ENCODE measurements at regions not wholly inside any gene's neighbourhood (a gene's known extent, or its start where the extent isn't known, plus 50 kb on each side); places are given as distances from the start of the nearest gene placed in this dataset.

- no peak for DNase-seq
Observed at GRCh38 chr9:14427419-14427818, 113.5 kb upstream of the NFIB start.

DNA sequence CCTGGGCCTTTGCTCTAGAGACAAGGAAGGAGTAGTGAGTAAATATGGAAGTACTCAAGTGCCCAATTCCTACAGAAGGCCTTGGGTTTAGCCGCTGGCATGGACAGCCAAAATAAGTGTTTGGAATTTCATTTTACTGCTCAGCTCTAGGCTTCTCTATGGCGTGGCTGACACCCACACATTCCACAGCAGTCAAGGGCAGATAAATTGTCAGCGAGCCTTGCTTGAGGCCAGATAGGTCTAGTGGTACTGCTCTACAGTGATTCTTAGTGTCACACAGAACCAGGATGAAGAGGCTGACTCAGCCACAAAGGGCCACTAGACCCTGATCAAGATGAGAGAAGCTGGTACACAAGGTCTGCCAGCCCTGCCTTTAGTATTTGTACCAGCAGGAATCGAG lies 111.0 kb upstream of the NFIB start:
- DNase-seq: no peak

DNA sequence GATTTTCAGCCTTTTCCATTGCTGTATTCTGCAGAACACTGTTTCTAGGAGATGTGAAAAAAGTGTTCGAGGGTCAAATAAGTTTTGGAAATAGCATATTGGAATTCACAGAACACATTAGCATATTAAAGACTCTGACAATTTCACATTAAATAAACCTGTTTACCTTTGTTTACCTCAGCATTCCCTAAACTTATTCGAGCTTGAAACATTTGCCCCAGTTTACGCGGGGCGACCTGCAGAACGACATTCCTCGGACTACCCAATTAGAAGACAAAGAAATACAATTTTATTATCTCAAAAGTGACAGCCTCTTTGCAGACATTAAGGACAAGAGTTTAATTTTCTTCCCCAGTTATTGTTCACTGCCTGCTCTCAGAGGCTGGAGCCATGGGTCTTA lies 110.3 kb upstream of the NFIB start:
- no peak for DNase-seq

- no peak for DNase-seq
Observed at GRCh38 chr9:14423815-14424261, 109.9 kb upstream of the NFIB start.

GRCh38 chr9:14421291-14421690 lies 107.3 kb upstream of the NFIB start:
- no peak for DNase-seq

GRCh38 chr9:14418941-14419937 lies 105.3 kb upstream of the NFIB start:
- no peak for DNase-seq

- no peak for DNase-seq
Observed at GRCh38 chr9:14418301-14418940, 104.5 kb upstream of the NFIB start.

GRCh38 chr9:14417237-14417636 lies 103.3 kb upstream of the NFIB start:
- DNase-seq: no peak

- DNase-seq: no peak
Observed at GRCh38 chr9:14415947-14416346, 102.0 kb upstream of the NFIB start.

DNA sequence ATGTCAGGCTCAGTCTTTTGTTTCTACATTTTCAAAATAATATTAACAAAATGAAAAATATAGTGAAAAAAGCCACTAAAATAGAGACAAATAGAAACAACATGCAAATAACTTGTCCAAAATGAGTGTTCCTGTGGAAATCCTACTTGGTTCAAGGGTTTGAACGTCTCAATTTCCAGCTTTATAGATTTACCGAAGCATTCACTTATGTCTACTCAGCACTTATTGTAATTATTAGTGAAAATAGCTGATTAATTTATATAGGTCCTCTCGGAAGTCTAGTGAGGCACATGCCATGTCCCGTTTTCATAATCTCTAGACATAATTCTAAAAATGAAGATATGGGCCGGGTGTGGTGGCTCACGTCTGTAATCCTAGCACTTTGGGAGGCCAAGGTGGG lies 99.9 kb upstream of the NFIB start:
- DNase-seq: no peak

GRCh38 chr9:14412775-14413174 lies 98.8 kb upstream of the NFIB start:
- DNase-seq: peak in 1 of 3 experiments; percentile 39

DNA sequence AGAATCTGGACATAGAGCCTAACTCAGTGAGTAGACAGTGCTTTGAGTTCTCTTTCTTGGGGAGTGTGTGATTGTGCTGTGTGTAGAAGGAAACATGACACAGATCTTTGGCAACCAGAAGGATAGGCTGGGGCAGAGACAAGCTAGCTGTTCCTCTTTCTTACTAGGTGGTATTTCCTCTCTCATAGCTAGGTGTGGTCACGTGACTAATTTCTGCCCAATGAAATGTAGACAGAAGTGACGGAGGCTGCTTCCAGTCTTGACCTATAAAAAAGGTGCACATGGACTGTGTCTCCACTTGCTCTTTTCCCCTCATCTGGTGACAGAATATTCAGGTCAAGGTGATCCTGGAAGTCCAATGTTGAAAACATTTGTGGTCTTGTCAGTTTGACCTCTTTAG lies 92.5 kb upstream of the NFIB start:
- DNase-seq: no peak

GRCh38 chr9:14405176-14405706 lies 91.3 kb upstream of the NFIB start:
- DNase-seq: no peak

- DNase-seq: peak in 1 of 3 experiments; percentile 3
Observed at GRCh38 chr9:14403081-14403480, 89.1 kb upstream of the NFIB start.

DNA sequence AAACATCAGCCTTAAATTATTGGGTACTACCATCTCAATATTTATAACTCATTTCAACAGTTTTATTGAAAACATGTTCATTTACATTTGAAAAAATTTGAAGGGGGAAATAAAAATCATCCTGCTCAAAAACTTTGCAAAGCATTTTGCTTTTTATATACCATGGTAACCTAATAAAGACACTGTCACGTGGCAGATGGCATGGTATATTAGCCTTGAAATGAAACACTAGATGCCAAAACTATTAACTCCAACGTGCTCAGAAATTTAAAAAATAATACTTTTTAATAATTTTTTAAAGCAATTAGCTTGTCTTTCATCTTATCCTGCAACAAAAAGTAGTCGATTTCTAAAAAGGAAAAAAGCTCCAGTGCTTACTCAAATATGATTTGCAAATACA lies 88.6 kb upstream of the NFIB start:
- no peak for DNase-seq

GRCh38 chr9:14401911-14402310 lies 88.0 kb upstream of the NFIB start:
- no peak for DNase-seq

DNA sequence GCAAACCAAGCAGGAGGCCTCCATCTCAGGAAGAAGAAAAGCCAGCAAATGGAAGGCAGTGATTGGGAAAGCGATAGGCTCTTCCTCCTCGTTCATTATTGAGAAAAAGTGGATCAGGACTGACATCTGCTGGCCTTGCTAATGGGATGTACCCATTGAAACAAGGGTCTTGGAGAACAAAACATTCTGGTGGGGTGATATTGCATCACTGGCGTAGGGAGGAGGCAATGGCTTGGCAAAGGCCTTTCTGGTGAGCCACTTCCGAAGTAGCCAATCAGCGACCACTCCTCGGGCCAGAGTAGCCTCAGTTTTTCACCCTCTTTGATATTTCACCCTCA lies 86.7 kb upstream of the NFIB start:
- peak; percentile 8 to 72 (median 31) for DNase-seq

DNA sequence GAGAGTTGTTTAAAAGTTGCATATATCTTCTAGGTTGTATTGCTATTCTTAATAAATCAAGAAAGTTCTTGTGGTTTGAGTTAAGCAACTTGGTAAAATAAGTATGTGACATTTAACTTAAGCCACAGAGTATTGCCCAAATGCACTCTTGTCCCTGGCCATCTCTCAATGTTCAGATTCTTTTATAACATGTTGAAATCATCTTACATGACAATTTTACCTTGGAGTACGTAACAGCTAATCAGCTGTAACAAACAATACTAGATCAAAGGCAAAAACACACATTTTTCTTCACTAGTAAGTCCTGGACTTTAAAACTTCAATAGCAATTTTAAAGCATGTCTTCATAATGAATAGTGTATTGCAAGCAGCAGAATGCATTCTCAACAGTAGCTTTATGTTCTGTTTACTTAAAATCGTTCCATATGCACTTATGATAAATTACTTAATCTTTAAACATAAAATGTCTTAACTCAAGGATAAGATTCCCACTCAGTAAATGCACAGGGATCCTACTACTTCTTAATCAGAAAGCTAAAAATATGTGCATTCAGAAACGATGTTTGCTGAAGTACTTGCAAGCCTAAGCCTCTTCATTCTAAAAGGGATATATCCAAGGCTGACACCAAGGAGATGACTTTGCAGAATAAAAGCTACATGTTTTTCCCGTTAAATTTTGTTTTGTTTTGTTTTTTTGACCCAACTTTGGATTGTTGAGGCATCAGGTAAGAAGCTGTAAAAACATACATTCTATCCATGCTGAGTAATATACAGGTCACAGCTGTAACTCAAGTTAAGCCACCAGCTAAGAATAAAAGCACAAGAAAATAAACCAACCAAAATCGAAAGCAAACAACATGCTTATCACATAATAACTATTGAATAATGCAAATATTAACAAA lies 86.1 kb upstream of the NFIB start:
- DNase-seq: peak in 2 of 3 experiments; percentile 31 to 37

DNA sequence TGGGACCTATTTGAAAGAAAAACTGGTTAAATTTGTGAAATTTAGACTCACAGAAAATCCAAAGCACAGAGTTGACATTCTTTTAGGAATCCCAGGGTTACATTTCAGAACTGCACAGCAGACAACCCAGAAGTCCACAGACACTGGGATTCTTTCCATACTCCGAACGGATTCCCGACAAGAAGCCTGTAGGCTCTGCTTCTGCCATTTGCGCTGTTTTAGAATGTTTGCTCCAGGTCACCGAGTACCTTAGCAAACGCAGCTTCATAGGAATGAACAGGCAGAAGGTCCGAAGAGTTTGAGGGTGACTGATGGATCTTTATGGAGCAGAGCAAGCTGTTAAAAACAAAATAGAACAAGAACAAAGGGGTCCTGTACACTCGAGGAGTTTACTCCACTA lies 84.5 kb upstream of the NFIB start:
- no peak for DNase-seq

- no peak for DNase-seq
Observed at GRCh38 chr9:14396171-14396570, 82.2 kb upstream of the NFIB start.

GRCh38 chr9:14395317-14396082 lies 81.6 kb upstream of the NFIB start:
- no peak for DNase-seq

DNA sequence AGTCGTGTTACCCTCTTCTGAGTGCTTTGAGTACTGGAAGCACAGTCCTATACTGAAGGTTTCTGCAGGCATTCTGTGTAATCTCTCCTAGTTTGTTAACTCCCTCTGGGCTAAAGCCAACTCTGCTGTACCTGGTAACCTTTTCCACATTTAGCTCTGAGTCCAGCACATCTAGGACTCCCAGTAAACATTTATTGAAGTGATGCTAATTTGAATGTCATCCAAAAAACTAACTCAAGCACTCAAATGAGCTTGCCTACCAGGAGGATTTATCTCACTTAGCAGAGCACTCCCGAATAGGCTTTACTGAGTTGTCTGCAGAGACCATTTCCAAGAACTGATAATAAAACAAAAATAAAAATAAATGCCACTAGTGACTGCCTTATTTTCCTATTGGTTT lies 79.5 kb upstream of the NFIB start:
- no peak for DNase-seq

Data from NCI-H1417 (cell line).